Neural crest cell (in vitro differentiated cells): ENCODE measurements at regions not wholly inside any gene's neighbourhood (a gene's known extent, or its start where the extent isn't known, plus 50 kb on each side); places are given as distances from the start of the nearest gene placed in this dataset.

Source experiments
- DNase-seq: peaks from one replicate; pipeline ENCODE4 v3.0.0; 2021; ENCODE audit warnings: low read depth, mixed read lengths, low spot score
- H3K27ac Mint-ChIP-seq: one replicate; pipeline ENCODE4 v1.8.0; 2021; ENCODE audit warnings: mild to moderate bottlenecking, mixed read lengths; ENCODE audit not compliant: unreplicated experiment
- H3K27me3 Mint-ChIP-seq: 2 replicates; pipeline ENCODE4 v1.8.0; 2021; ENCODE audit warnings: low read depth, mild to moderate bottlenecking, mixed read lengths
- H3K36me3 Mint-ChIP-seq: 2 replicates; pipeline ENCODE4 v1.8.0; 2021; ENCODE audit warnings: low read depth, mild to moderate bottlenecking, mixed read lengths
- H3K4me1 Mint-ChIP-seq: 2 replicates; pipeline ENCODE4 v1.8.0; 2021; ENCODE audit warnings: mixed read lengths
- H3K4me3 Mint-ChIP-seq: one replicate; pipeline ENCODE4 v1.8.0; 2021; ENCODE audit warnings: mild to moderate bottlenecking, mixed read lengths
- H3K9me3 Mint-ChIP-seq: 2 replicates; pipeline ENCODE4 v1.8.0; 2021; ENCODE audit warnings: mixed read lengths
- TF ChIP-seq, protein P1 (sequence below): fragments of 200-600 bp; sonication (generic); conservative IDR thresholded peaks from 2 replicates; pipeline ENCODE4 v1.5.0; 2021; ENCODE audit warnings: antibody characterized with exemption, mild to moderate bottlenecking

DNA sequence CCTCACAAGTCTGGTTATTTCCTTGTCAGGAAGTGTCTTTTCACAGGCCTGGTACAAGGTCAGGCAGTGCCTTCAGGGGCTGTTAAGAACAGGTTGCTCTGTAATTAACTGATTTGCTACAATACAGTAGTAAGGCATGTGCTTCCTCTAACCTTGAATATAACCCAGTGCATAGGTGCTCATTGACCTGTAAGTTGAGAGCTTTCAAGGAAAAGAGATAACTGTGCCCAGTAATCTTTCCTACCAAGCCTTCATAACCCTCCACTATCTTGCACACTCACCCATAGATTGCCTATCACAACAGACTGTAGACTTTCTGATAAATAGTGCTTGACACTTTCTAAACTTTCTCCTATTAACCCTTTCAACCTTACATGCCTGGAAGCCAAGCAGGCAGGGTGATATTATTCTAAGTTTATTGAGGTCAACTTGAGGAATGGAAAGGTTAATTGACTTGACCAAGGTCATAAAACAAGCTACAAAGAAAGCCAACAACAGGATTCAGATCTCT lies 148.1 kb downstream of the PPARGC1A start:
- H3K4me3 Mint-ChIP-seq, result no peak overlapping the region

DNA sequence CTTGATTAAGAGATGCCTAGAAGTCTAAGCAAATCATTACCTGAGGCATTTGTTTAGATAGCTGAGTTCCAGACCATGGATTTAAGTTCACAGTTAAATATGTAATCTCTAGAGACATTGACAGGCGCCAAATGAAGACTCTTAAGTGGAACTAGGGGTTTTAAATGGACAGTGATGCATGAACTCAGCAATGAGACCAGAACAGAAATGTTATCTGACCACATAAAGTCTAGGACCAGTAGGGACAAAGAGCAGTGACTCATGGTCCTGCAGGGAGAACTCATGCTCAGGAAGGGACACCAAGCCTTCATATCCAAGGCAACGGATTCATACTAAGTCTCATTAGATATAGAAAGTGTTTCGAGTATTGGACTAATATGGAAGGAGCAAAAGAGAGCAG lies 152.3 kb downstream of the PPARGC1A start:
- Mint-ChIP-seq H3K4me1 (no peaks in the 10 kb centered on the region), H3K27me3 (no peaks in the 10 kb centered on the region), H3K4me3 (no peak overlapping the region), H3K9me3 (no peaks in the 10 kb centered on the region), H3K27ac (no peak overlapping the region), H3K36me3 (no peaks in the 10 kb centered on the region)
- no peak for DNase-seq
- TF ChIP-seq, protein P1, sequence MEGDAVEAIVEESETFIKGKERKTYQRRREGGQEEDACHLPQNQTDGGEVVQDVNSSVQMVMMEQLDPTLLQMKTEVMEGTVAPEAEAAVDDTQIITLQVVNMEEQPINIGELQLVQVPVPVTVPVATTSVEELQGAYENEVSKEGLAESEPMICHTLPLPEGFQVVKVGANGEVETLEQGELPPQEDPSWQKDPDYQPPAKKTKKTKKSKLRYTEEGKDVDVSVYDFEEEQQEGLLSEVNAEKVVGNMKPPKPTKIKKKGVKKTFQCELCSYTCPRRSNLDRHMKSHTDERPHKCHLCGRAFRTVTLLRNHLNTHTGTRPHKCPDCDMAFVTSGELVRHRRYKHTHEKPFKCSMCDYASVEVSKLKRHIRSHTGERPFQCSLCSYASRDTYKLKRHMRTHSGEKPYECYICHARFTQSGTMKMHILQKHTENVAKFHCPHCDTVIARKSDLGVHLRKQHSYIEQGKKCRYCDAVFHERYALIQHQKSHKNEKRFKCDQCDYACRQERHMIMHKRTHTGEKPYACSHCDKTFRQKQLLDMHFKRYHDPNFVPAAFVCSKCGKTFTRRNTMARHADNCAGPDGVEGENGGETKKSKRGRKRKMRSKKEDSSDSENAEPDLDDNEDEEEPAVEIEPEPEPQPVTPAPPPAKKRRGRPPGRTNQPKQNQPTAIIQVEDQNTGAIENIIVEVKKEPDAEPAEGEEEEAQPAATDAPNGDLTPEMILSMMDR, result no peak

More for the DNA sequence above, 148.1 kb downstream of the PPARGC1A start:
- no peaks in the 10 kb centered on the region for H3K36me3 Mint-ChIP-seq
- H3K27ac Mint-ChIP-seq, result no peak overlapping the region
- no peaks in the 10 kb centered on the region for H3K27me3 Mint-ChIP-seq
- TF ChIP-seq, protein P1, result no peak
- H3K9me3 Mint-ChIP-seq, result peaks cover 3% of the 10 kb centered on the region
- no peaks in the 10 kb centered on the region for H3K4me1 Mint-ChIP-seq
- DNase-seq, result no peak

DNA sequence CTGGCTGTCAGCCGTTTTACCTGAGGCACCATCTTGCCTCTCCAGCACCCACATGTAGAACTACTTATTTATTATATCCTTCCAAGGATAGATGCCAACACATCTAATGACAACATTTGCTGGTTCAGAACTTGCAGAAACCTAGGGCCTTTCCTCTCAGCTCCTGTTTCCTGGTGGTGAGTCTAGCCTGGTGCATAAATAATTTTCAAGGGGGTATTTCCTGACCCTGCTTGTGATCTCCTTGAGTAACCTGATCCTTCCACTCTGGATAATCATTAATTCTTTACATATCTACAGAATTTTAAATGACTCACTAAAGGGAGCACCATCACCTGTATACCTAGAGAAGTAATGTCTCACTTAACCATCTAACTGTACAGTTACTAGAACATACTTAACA lies 153.4 kb downstream of the PPARGC1A start:
- DNase-seq, result no peak
- H3K36me3 Mint-ChIP-seq, result no peaks in the 10 kb centered on the region
- H3K4me3 Mint-ChIP-seq, result no peak overlapping the region
- H3K4me1 Mint-ChIP-seq, result no peaks in the 10 kb centered on the region
- TF ChIP-seq, protein P1, result no peak
- H3K9me3 Mint-ChIP-seq, result peaks cover 6% of the 10 kb centered on the region
- H3K27me3 Mint-ChIP-seq, result no peaks in the 10 kb centered on the region
- H3K27ac Mint-ChIP-seq, result no peak overlapping the region

DNA sequence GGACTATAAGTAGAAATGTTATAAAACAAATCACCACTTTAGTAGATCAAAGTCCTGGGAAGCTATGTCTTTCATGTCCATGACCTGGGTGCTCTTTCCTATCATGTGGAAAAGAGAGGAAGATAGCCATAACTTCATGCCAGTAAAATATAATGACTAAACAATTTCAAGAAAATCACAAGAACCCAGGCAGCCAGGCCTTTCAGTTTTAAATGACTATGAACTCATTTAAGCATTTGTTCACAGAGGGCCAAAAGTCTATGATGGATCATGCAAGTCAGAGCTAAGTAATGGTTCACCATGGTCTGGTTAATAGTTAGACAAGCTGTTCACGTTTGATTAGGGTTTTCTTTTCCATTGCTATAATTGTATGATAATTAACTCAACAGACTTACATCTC lies 155.8 kb downstream of the PPARGC1A start:
- TF ChIP-seq, protein P1, result no peak
- no peak overlapping the region for H3K4me3 Mint-ChIP-seq
- no peaks in the 10 kb centered on the region for H3K36me3 Mint-ChIP-seq
- peaks cover 6% of the 10 kb centered on the region for H3K9me3 Mint-ChIP-seq
- no peaks in the 10 kb centered on the region for H3K4me1 Mint-ChIP-seq
- no peak for DNase-seq
- no peak overlapping the region for H3K27ac Mint-ChIP-seq
- peaks cover 3% of the 10 kb centered on the region for H3K27me3 Mint-ChIP-seq

DNA sequence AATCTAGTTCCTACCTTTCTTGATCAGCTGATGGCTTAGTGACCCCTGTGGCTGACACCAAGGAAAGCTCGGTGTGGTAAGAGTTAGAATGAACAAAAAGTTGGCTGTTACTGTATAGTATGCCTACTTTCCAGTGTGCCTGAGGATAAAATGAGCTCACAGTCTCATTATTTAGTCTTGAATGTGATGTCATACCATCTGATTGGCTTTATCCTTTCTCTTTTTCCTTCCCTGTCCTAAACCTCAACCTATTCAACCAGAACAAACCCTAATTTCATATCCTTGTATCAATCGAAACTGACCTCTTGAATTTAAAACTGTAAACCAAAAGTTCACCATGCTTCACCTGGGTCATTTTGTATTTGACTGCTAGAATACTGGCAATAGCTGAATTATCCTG lies 156.4 kb downstream of the PPARGC1A start:
- TF ChIP-seq, protein P1, result no peak
- no peak overlapping the region for H3K27ac Mint-ChIP-seq
- peaks cover 3% of the 10 kb centered on the region for H3K27me3 Mint-ChIP-seq
- H3K9me3 Mint-ChIP-seq, result peaks cover 6% of the 10 kb centered on the region
- H3K4me1 Mint-ChIP-seq, result no peaks in the 10 kb centered on the region
- DNase-seq, result no peak
- no peaks in the 10 kb centered on the region for H3K36me3 Mint-ChIP-seq
- no peak overlapping the region for H3K4me3 Mint-ChIP-seq

DNA sequence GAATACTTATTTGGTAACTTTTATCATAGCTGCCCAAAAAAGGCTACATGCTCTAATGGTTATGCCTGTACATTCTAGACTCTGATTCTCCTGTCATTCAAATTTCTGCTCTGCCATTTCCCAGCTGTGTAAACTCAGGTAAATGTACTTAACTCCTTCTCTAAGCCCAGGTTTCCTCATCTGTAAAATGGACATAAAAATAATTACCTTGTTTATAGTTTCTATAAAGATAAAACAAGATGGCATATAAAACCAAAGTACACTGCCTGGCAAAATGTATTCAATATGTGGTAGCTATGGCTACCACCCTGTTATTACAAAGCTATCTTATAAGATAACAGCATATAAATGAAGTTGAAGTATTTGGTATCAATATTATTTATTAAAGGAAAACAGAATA lies 158.8 kb downstream of the PPARGC1A start:
- TF ChIP-seq, protein P1, result no peak
- Mint-ChIP-seq H3K4me1 (no peaks in the 10 kb centered on the region), H3K27me3 (peaks cover 3% of the 10 kb centered on the region), H3K9me3 (peaks cover 6% of the 10 kb centered on the region), H3K27ac (no peak overlapping the region), H3K4me3 (no peak overlapping the region), H3K36me3 (no peaks in the 10 kb centered on the region)
- no peak for DNase-seq
